CD8-positive, alpha-beta memory T cell (primary cell): ENCODE measurements at regions not wholly inside any gene's neighbourhood (a gene's known extent, or its start where the extent isn't known, plus 50 kb on each side); places are given as distances from the start of the nearest gene placed in this dataset.

Experiments
- CTCF ChIA-PET: fragments of 350-600 bp; sonication (Branson Sonifier 250); formaldehyde crosslinking; loops from one replicate; lab custom pipeline; 2021; ENCODE audit warnings: antibody characterized with exemption; lab: Charles Lee
- POLR2A ChIA-PET: fragments of 350-600 bp; sonication (Branson Sonifier 250); formaldehyde crosslinking; loops from one replicate; lab custom pipeline; 2021; ENCODE audit warnings: antibody characterized with exemption; lab: Charles Lee
- DNase-seq, 5 donors: peaks; one replicate each; pipeline versions ENCODE4 v3.0.0 to v3.0.0-alpha.2; 2020 to 2022; ENCODE audit warnings: mixed read lengths in 1 of 5
- H3K27ac ChIP-seq: one replicate; pipeline ENCODE4 v1.7.0; 2013; ENCODE audit warnings: low read depth, mild to moderate bottlenecking, low read length, moderate library complexity
- H3K27me3 ChIP-seq: 2 replicates; pipeline ENCODE4 v1.7.0; 2013; ENCODE audit warnings: low read length, mild to moderate bottlenecking; ENCODE audit not compliant: insufficient read depth, poor library complexity, severe bottlenecking
- H3K36me3 ChIP-seq: 2 replicates; pipeline ENCODE4 v1.7.0; 2013; ENCODE audit warnings: mild to moderate bottlenecking, low read length, moderate library complexity; ENCODE audit not compliant: insufficient read depth
- H3K4me1 ChIP-seq: 2 replicates; pipeline ENCODE4 v1.7.0; 2013; ENCODE audit warnings: mild to moderate bottlenecking, low read length, moderate library complexity; ENCODE audit not compliant: insufficient read depth
- H3K4me3 ChIP-seq: 2 replicates; pipeline ENCODE4 v1.7.0; 2013; ENCODE audit warnings: mild to moderate bottlenecking, low read length
- H3K9me3 ChIP-seq: 2 replicates; pipeline ENCODE4 v1.7.0; 2013; ENCODE audit warnings: mild to moderate bottlenecking, low read length
- H3K27ac Mint-ChIP-seq, 8 donors: one replicate each; pipeline ENCODE4 v1.8.0; 2020 to 2021; ENCODE audit warnings: mixed read lengths in 8 of 8, mild to moderate bottlenecking in 6 of 8, inconsistent platforms in 3 of 8, moderate library complexity in 3 of 8
- H3K27me3 Mint-ChIP-seq, 2 donors: one replicate each; pipeline ENCODE4 v1.8.0; 2020 to 2021; ENCODE audit warnings: mixed read lengths in 2 of 2, mild to moderate bottlenecking in 1 of 2, moderate library complexity in 1 of 2
- H3K36me3 Mint-ChIP-seq, 3 donors: one replicate each; pipeline ENCODE4 v1.8.0; 2020 to 2021; ENCODE audit warnings: mixed read lengths in 3 of 3, inconsistent platforms in 1 of 3, mild to moderate bottlenecking in 1 of 3
- H3K4me1 Mint-ChIP-seq, 3 donors: one replicate each; pipeline ENCODE4 v1.8.0; 2020 to 2021; ENCODE audit warnings: mixed read lengths in 3 of 3, inconsistent platforms in 1 of 3, mild to moderate bottlenecking in 1 of 3
- H3K4me3 Mint-ChIP-seq, 7 donors: one replicate each; pipeline ENCODE4 v1.8.0; 2020 to 2021; ENCODE audit warnings: mixed read lengths in 7 of 7, mild to moderate bottlenecking in 6 of 7, moderate library complexity in 4 of 7, inconsistent platforms in 2 of 7
- H3K9me3 Mint-ChIP-seq, 5 donors: one replicate each; pipeline ENCODE4 v1.8.0; 2020 to 2022; ENCODE audit warnings: mixed read lengths in 5 of 5, mild to moderate bottlenecking in 3 of 5, moderate library complexity in 2 of 5, inconsistent platforms in 1 of 5

DNA sequence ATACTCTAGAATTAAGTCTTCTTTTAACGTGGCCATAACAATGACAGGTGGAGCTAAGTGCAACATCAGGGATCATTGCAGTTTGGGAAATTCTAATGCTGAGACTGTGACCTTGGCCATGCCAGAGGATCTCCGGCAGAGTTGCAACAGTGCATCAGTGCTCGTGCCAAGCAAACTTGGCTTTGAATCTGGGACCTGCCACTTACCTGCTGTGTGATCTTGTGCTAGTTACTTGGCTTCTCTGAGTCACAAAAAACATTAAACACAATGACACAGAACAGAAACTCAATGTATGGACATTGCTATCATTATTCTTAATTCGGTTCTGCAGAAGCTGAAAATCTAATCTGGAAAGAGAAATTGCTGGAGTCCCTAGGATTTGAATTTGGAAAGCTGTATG lies 435.5 kb upstream of the CCL2 start:
- ChIA-PET POLR2A (no interaction called here), CTCF (no interaction called here)
- Histone ChIP-seq H3K9me3 (no peaks in the 10 kb centered on the region), H3K27ac (no peak overlapping the region), H3K27me3 (peaks cover 6% of the 10 kb centered on the region), H3K36me3 (no peaks in the 10 kb centered on the region), H3K4me1 (no peaks in the 10 kb centered on the region), H3K4me3 (no peak overlapping the region)
- Mint-ChIP-seq H3K27ac (no peak overlapping the region), H3K27me3 (peaks cover 12 to 39% of the 10 kb centered on the region in 2 donors), H3K9me3 (no peaks in the 10 kb centered on the region), H3K36me3 (no peaks in the 10 kb centered on the region), H3K4me1 (no peaks in the 10 kb centered on the region), H3K4me3 (no peak overlapping the region)
- DNase-seq: no peak

DNA sequence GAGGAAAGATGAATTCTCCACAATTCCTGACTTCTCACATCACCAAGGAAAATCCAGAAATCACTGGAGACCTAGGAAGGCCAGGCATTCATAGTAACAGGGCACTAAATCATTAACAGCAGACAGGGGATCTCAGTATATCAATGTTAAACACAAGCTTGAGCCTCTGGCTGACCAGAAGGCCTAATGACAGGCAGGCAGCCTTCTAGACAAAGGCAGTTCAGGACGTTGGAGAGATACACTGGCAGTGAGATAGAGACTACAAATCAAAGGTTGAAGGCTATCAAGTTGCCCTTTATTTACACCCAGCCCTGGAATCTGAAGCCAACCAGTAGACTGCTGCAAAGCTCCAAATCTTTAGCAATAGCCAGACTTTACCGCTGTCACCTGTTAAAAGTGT lies 422.8 kb upstream of the CCL2 start:
- Mint-ChIP-seq H3K36me3 (no peaks in the 10 kb centered on the region), H3K27ac (no peak overlapping the region), H3K4me3 (no peak overlapping the region), H3K27me3 (peaks cover 10 to 18% of the 10 kb centered on the region in 2 donors), H3K4me1 (no peaks in the 10 kb centered on the region), H3K9me3 (peaks cover 0 to 3% (median 0%) of the 10 kb centered on the region in 5 donors)
- Histone ChIP-seq H3K4me3 (no peak overlapping the region), H3K4me1 (no peaks in the 10 kb centered on the region), H3K27ac (no peak overlapping the region), H3K9me3 (no peaks in the 10 kb centered on the region), H3K27me3 (no peaks in the 10 kb centered on the region), H3K36me3 (no peaks in the 10 kb centered on the region)
- DNase-seq: no peak
- ChIA-PET POLR2A (no interaction called here), CTCF (no interaction called here)

DNA sequence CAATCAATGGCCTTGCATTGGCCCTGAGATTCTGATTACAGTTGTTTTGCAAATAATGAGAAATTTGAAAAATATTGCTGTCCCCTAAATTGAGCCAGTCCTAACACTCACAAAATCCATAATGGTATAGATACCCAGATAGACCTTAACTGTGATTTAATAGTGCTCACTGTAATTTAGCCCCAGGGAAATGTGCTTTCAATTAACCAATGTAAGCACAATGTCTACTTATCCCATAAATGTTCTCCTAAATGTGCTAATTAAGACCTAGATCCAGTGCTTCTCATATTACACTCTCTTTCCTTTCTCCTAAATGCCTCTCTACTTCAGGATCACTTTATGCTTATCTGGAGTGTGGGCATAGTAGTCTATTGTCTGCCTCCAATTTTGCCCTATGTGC lies 417.8 kb upstream of the CCL2 start:
- no peak overlapping the region for H3K4me3 ChIP-seq
- H3K27ac Mint-ChIP-seq: no peak overlapping the region
- no peak for DNase-seq
- no peaks in the 10 kb centered on the region for H3K9me3 ChIP-seq
- H3K27me3 Mint-ChIP-seq: peaks cover 4 to 33% of the 10 kb centered on the region in 2 donors
- CTCF ChIA-PET: no interaction called here
- no peak overlapping the region for H3K4me3 Mint-ChIP-seq
- no peaks in the 10 kb centered on the region for H3K9me3 Mint-ChIP-seq
- no peaks in the 10 kb centered on the region for H3K4me1 Mint-ChIP-seq
- no peaks in the 10 kb centered on the region for H3K27me3 ChIP-seq
- POLR2A ChIA-PET: no interaction called here
- H3K27ac ChIP-seq: no peak overlapping the region
- H3K4me1 ChIP-seq: no peaks in the 10 kb centered on the region
- H3K36me3 Mint-ChIP-seq: no peaks in the 10 kb centered on the region
- no peaks in the 10 kb centered on the region for H3K36me3 ChIP-seq

DNA sequence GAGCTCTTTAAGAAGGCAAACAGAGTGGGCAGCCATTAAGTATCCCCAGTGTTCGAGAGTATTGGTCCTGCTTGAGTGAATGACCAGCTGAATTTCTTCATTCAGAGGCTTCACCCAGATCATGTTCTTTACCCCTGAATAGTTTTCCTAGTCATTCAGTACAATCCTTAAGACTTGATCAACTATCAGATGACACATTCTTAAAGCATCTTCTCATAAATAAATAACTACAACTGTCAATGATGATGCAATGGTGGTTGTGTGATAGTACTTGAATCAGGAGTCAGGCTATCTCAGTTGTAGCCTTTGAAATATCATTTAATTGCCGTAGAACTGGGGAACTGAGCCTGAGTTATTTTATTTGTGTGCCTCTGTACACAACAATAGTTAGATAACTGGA lies 416.8 kb upstream of the CCL2 start:
- H3K27ac Mint-ChIP-seq: no peak overlapping the region
- CTCF ChIA-PET: no interaction called here
- no peaks in the 10 kb centered on the region for H3K36me3 ChIP-seq
- no peaks in the 10 kb centered on the region for H3K9me3 Mint-ChIP-seq
- H3K27me3 ChIP-seq: no peaks in the 10 kb centered on the region
- no peaks in the 10 kb centered on the region for H3K36me3 Mint-ChIP-seq
- H3K4me1 ChIP-seq: no peaks in the 10 kb centered on the region
- H3K9me3 ChIP-seq: no peaks in the 10 kb centered on the region
- no peak for DNase-seq
- no peak overlapping the region for H3K4me3 Mint-ChIP-seq
- no peaks in the 10 kb centered on the region for H3K4me1 Mint-ChIP-seq
- H3K27me3 Mint-ChIP-seq: peaks cover 4 to 33% of the 10 kb centered on the region in 2 donors
- POLR2A ChIA-PET: no interaction called here
- no peak overlapping the region for H3K4me3 ChIP-seq
- no peak overlapping the region for H3K27ac ChIP-seq

DNA sequence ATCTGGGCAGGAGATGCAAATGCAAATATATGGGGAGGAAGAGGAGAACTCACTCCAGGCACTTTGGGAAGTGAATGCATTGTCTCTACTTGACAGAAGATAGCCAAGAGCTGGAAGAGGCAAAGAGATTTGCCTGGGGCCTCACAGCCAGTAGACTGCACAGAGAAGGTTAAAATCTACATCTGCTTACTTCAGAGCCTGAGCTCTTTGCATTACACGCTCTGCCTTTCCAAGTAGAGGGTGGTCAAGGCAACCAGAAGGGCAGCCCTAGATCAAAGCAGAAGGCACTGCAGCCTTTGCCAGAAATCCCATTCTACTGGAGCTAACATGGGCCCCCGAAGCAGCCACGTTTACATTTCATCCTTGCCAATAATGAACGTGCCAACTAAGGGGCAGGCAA lies 407.2 kb upstream of the CCL2 start:
- no peak overlapping the region for H3K4me3 ChIP-seq
- no peaks in the 10 kb centered on the region for H3K36me3 ChIP-seq
- H3K9me3 ChIP-seq: no peaks in the 10 kb centered on the region
- H3K27me3 Mint-ChIP-seq: peaks cover 0 to 8% of the 10 kb centered on the region in 2 donors
- DNase-seq: no peak
- ChIA-PET POLR2A (no interaction called here), CTCF (no interaction called here)
- H3K4me1 ChIP-seq: no peaks in the 10 kb centered on the region
- no peak overlapping the region for H3K27ac ChIP-seq
- H3K4me1 Mint-ChIP-seq: no peaks in the 10 kb centered on the region
- no peak overlapping the region for H3K27ac Mint-ChIP-seq
- H3K4me3 Mint-ChIP-seq: no peak overlapping the region
- no peaks in the 10 kb centered on the region for H3K27me3 ChIP-seq
- no peaks in the 10 kb centered on the region for H3K9me3 Mint-ChIP-seq
- H3K36me3 Mint-ChIP-seq: no peaks in the 10 kb centered on the region

DNA sequence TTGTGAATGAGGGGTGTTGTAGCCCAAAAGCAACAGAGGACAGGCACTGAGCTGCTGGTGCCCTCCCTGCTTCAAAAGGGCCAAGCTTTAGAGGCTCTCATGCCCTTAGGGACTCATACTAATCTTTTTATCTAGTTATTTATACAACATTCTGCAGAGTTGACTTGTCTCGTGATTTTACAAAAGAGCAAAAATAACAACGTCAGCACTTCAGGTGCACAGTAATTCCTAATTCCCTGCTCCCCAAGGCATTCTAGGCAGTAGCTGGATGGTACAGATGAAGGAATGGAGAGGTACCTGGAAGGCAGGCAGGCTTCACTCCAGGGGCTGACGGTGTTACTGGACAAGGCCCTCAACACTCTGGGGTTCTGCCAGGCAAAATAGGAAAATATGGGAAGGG lies 406.7 kb upstream of the CCL2 start:
- no peak overlapping the region for H3K4me3 Mint-ChIP-seq
- Histone ChIP-seq H3K4me3 (no peak overlapping the region), H3K4me1 (no peaks in the 10 kb centered on the region), H3K9me3 (no peaks in the 10 kb centered on the region), H3K36me3 (no peaks in the 10 kb centered on the region), H3K27ac (no peak overlapping the region), H3K27me3 (no peaks in the 10 kb centered on the region)
- H3K36me3 Mint-ChIP-seq: no peaks in the 10 kb centered on the region
- no peak for DNase-seq
- ChIA-PET CTCF (no interaction called here), POLR2A (no interaction called here)
- no peak overlapping the region for H3K27ac Mint-ChIP-seq
- peaks cover 0 to 8% of the 10 kb centered on the region in 2 donors for H3K27me3 Mint-ChIP-seq
- no peaks in the 10 kb centered on the region for H3K4me1 Mint-ChIP-seq
- H3K9me3 Mint-ChIP-seq: no peaks in the 10 kb centered on the region

DNA sequence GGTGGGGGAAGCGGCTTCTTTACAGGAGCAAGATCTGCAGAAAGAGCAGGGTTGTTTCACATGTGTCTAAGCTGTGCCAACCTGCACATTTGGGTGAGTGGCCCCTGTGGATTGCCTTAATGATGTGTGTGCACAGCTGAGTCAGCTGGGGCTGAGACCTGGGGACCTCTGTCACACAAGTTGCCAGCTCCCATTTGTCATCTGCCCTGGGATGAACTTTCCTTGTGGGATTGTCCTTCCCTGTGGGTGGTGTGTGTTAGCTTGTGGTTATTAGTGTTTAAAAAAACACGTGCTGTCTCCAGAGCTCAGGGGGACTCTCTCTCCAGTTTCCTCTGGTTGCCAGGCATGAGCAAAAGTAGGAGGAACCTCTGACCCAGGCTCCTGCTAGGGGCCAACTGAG lies 400.5 kb upstream of the CCL2 start:
- H3K4me3 ChIP-seq: no peak overlapping the region
- no peak overlapping the region for H3K27ac Mint-ChIP-seq
- ChIA-PET POLR2A (no interaction called here), CTCF (no interaction called here)
- peaks cover 0 to 2% (median 0%) of the 10 kb centered on the region in 5 donors for H3K9me3 Mint-ChIP-seq
- no peaks in the 10 kb centered on the region for H3K9me3 ChIP-seq
- peaks cover 0 to 24% of the 10 kb centered on the region in 2 donors for H3K27me3 Mint-ChIP-seq
- H3K27ac ChIP-seq: no peak overlapping the region
- no peaks in the 10 kb centered on the region for H3K4me1 Mint-ChIP-seq
- no peaks in the 10 kb centered on the region for H3K27me3 ChIP-seq
- H3K36me3 Mint-ChIP-seq: no peaks in the 10 kb centered on the region
- DNase-seq: no peak
- H3K4me1 ChIP-seq: no peaks in the 10 kb centered on the region
- H3K36me3 ChIP-seq: no peaks in the 10 kb centered on the region
- H3K4me3 Mint-ChIP-seq: no peak overlapping the region

DNA sequence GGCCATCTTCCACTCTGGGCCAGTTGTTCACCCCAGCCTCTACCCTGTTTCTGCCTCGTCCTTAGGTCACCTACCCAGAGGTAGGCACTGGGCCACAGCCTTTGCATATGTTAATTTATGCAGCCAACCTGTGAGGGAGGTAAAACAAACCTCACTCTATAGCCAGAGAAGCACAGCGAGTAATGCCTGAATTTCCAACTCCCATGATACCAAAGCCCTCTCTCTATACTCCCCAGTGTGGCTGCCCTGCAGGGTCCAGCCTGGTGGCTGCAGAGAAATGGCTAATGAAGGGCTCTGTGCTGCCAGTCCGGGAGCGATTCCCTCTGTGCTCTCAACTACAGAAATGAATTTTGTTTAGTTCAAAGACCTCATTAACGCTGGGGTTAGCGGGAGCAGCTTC lies 397.0 kb upstream of the CCL2 start:
- no peaks in the 10 kb centered on the region for H3K4me1 ChIP-seq
- H3K36me3 Mint-ChIP-seq: no peaks in the 10 kb centered on the region
- ChIA-PET POLR2A (no interaction called here), CTCF (no interaction called here)
- H3K27ac ChIP-seq: no peak overlapping the region
- peaks cover 0 to 32% of the 10 kb centered on the region in 2 donors for H3K27me3 Mint-ChIP-seq
- no peak overlapping the region for H3K27ac Mint-ChIP-seq
- H3K4me3 Mint-ChIP-seq: no peak overlapping the region
- H3K9me3 ChIP-seq: no peaks in the 10 kb centered on the region
- H3K9me3 Mint-ChIP-seq: peaks cover 0 to 2% (median 0%) of the 10 kb centered on the region in 5 donors
- no peak overlapping the region for H3K4me3 ChIP-seq
- H3K27me3 ChIP-seq: no peaks in the 10 kb centered on the region
- H3K4me1 Mint-ChIP-seq: no peaks in the 10 kb centered on the region
- no peaks in the 10 kb centered on the region for H3K36me3 ChIP-seq
- DNase-seq: no peak

DNA sequence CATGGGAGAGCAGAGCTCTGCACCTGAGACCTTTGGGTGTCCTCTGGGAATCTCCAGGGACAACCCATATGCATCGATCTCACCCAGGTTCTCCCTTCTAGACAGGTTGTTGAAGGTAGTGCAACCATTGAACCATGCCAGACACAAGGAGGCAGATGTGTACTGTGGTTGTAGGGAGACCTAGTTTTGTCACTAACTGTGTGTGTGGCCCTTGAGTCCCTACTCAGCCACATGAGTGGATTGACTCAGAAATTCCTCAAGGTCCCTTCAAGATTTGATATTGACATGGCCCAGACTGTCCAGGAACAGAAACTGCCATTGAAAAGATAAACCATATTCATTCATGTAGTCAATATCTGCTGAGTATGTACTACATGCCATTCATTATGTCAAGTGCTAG lies 396.4 kb upstream of the CCL2 start:
- H3K4me1 Mint-ChIP-seq: no peaks in the 10 kb centered on the region
- CTCF ChIA-PET: no interaction called here
- peaks cover 0 to 2% (median 0%) of the 10 kb centered on the region in 5 donors for H3K9me3 Mint-ChIP-seq
- no peaks in the 10 kb centered on the region for H3K9me3 ChIP-seq
- H3K36me3 ChIP-seq: no peaks in the 10 kb centered on the region
- H3K27ac ChIP-seq: no peak overlapping the region
- no peak for DNase-seq
- no peak overlapping the region for H3K4me3 ChIP-seq
- H3K4me1 ChIP-seq: no peaks in the 10 kb centered on the region
- peaks cover 0 to 35% of the 10 kb centered on the region in 2 donors for H3K27me3 Mint-ChIP-seq
- H3K27ac Mint-ChIP-seq: no peak overlapping the region
- POLR2A ChIA-PET: no interaction called here
- no peak overlapping the region for H3K4me3 Mint-ChIP-seq
- no peaks in the 10 kb centered on the region for H3K36me3 Mint-ChIP-seq
- no peaks in the 10 kb centered on the region for H3K27me3 ChIP-seq
